MM.1S (cell line): ENCODE measurements at regions not wholly inside any gene's neighbourhood (a gene's known extent, or its start where the extent isn't known, plus 50 kb on each side); places are given as distances from the start of the nearest gene placed in this dataset.

Experiments
- DNase-seq: peaks from one replicate; pipeline ENCODE4 v3.0.0-alpha.2; 2015
- H2AFZ ChIP-seq: fragments of 300-600 bp; sonication (generic); 2 replicates; pipeline ENCODE4 v1.6.0; 2016; ENCODE audit warnings: antibody characterized with exemption, low read length
- H3F3A ChIP-seq: fragments of 300-600 bp; sonication (generic); 2 replicates; pipeline ENCODE4 v1.6.1; 2016; ENCODE audit warnings: mild to moderate bottlenecking, antibody characterized with exemption, low read length, moderate library complexity, mixed read lengths; ENCODE audit not compliant: insufficient read depth
- H3K27ac ChIP-seq: fragments of 300-600 bp; sonication (generic); 2 replicates; pipeline ENCODE4 v1.5.1; 2016; ENCODE audit warnings: mild to moderate bottlenecking, low read length
- H3K27me3 ChIP-seq: fragments of 300-600 bp; sonication (generic); replicated peaks from 2 replicates; pipeline ENCODE4 v1.6.0; 2016; ENCODE audit warnings: low read length; ENCODE audit not compliant: insufficient read depth
- H3K36me3 ChIP-seq: fragments of 300-600 bp; sonication (generic); replicated peaks from 2 replicates; pipeline ENCODE4 v1.6.1; 2016; ENCODE audit warnings: mild to moderate bottlenecking, low read length, mixed read lengths; ENCODE audit not compliant: insufficient read depth
- H3K4me1 ChIP-seq: fragments of 300-600 bp; sonication (generic); 2 replicates; pipeline ENCODE4 v1.6.1; 2016; ENCODE audit warnings: low read length, mixed read lengths
- H3K4me2 ChIP-seq: fragments of 300-600 bp; sonication (generic); 2 replicates; pipeline ENCODE4 v1.6.0; 2016; ENCODE audit warnings: low read depth, low read length
- H3K4me3 ChIP-seq: fragments of 300-600 bp; sonication (generic); 2 replicates; pipeline ENCODE4 v1.5.1; 2016; ENCODE audit warnings: low read length, mixed read lengths
- H3K79me2 ChIP-seq: fragments of 300-600 bp; sonication (generic); 2 replicates; pipeline ENCODE4 v1.6.1; 2016; ENCODE audit warnings: mixed run types, low read length, mixed read lengths
- H3K9ac ChIP-seq: fragments of 300-600 bp; sonication (generic); 2 replicates; pipeline ENCODE4 v1.6.1; 2016; ENCODE audit warnings: low read length, mixed read lengths
- H3K9me2 ChIP-seq: fragments of 300-600 bp; sonication (generic); replicated peaks from 2 replicates; pipeline ENCODE4 v1.6.1; 2016; ENCODE audit warnings: mild to moderate bottlenecking, low read length, mixed read lengths; ENCODE audit not compliant: insufficient read depth
- H3K9me3 ChIP-seq: fragments of 300-600 bp; sonication (generic); replicated peaks from 2 replicates; pipeline ENCODE4 v1.6.1; 2016; ENCODE audit warnings: mild to moderate bottlenecking, low read length, mixed read lengths; ENCODE audit not compliant: insufficient read depth
- H4K20me1 ChIP-seq: fragments of 300-600 bp; sonication (generic); 2 replicates; pipeline ENCODE4 v1.6.1; 2016; ENCODE audit warnings: mild to moderate bottlenecking, low read length, moderate library complexity, mixed read lengths; ENCODE audit not compliant: insufficient read depth
- EZH2 ChIP-seq: fragments of 300-600 bp; sonication (generic); optimal IDR thresholded peaks from 2 replicates; pipeline ENCODE3; 2017; ENCODE audit warnings: low read depth, mild to moderate bottlenecking, antibody characterized with exemption, low read length, mixed read lengths
- EZH2phosphoT487 ChIP-seq: fragments of 300-600 bp; sonication (generic); IDR thresholded peaks from 2 replicates; pipeline ENCODE4 v1.6.1; 2018; ENCODE audit warnings: antibody characterized with exemption, low read length
- TF ChIP-seq, protein P1 (sequence below): fragments of 300-600 bp; sonication (generic); IDR thresholded peaks from 2 replicates; pipeline ENCODE4 v1.5.1; 2016; ENCODE audit warnings: antibody characterized with exemption, low read length, mixed read lengths

- no peak for DNase-seq
- TF ChIP-seq, protein P1, sequence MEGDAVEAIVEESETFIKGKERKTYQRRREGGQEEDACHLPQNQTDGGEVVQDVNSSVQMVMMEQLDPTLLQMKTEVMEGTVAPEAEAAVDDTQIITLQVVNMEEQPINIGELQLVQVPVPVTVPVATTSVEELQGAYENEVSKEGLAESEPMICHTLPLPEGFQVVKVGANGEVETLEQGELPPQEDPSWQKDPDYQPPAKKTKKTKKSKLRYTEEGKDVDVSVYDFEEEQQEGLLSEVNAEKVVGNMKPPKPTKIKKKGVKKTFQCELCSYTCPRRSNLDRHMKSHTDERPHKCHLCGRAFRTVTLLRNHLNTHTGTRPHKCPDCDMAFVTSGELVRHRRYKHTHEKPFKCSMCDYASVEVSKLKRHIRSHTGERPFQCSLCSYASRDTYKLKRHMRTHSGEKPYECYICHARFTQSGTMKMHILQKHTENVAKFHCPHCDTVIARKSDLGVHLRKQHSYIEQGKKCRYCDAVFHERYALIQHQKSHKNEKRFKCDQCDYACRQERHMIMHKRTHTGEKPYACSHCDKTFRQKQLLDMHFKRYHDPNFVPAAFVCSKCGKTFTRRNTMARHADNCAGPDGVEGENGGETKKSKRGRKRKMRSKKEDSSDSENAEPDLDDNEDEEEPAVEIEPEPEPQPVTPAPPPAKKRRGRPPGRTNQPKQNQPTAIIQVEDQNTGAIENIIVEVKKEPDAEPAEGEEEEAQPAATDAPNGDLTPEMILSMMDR, result no peak
- H3K27me3 ChIP-seq, result peaks cover 97% of the 10 kb centered on the region
- no peaks in the 10 kb centered on the region for H3K79me2 ChIP-seq
- no peaks in the 10 kb centered on the region for H3F3A ChIP-seq
- H3K9me3 ChIP-seq, result no peaks in the 10 kb centered on the region
- H3K4me1 ChIP-seq, result no peaks in the 10 kb centered on the region
- no peak overlapping the region for H2AFZ ChIP-seq
- no peak overlapping the region for H3K27ac ChIP-seq
- H4K20me1 ChIP-seq, result no peaks in the 10 kb centered on the region
- H3K4me3 ChIP-seq, result no peak overlapping the region
- H3K4me2 ChIP-seq, result no peak overlapping the region
- H3K9ac ChIP-seq, result no peak overlapping the region
- no peaks in the 10 kb centered on the region for H3K9me2 ChIP-seq
- H3K36me3 ChIP-seq, result no peaks in the 10 kb centered on the region
Measured at GRCh38 chr22:44424867-44425693, 73.0 kb downstream of the RTL6 start.

- Histone ChIP-seq H3K9me2 (no peaks in the 10 kb centered on the region), H3K4me3 (no peak overlapping the region), H3F3A (no peaks in the 10 kb centered on the region), H3K9ac (no peak overlapping the region), H3K4me1 (no peaks in the 10 kb centered on the region), H3K4me2 (no peak overlapping the region), H3K27me3 (peaks cover 97% of the 10 kb centered on the region), H3K9me3 (no peaks in the 10 kb centered on the region), H4K20me1 (no peaks in the 10 kb centered on the region), H3K79me2 (no peaks in the 10 kb centered on the region), H3K36me3 (no peaks in the 10 kb centered on the region), H2AFZ (no peak overlapping the region), H3K27ac (no peak overlapping the region)
- no peak for DNase-seq
- TF ChIP-seq, protein P1, result no peak
- TF ChIP-seq EZH2 (no peak), EZH2phosphoT487 (no peak)
Measured at GRCh38 chr22:44424359-44424682, 73.7 kb downstream of the RTL6 start.

- TF ChIP-seq, protein P1, result no peak
- TF ChIP-seq EZH2 (no peak), EZH2phosphoT487 (no peak)
- Histone ChIP-seq H3K4me2 (no peak overlapping the region), H3K9me2 (no peaks in the 10 kb centered on the region), H3K36me3 (no peaks in the 10 kb centered on the region), H3F3A (no peaks in the 10 kb centered on the region), H3K27me3 (peaks cover 97% of the 10 kb centered on the region), H3K9ac (no peak overlapping the region), H3K4me3 (no peak overlapping the region), H3K27ac (no peak overlapping the region), H3K79me2 (no peaks in the 10 kb centered on the region), H4K20me1 (no peaks in the 10 kb centered on the region), H3K9me3 (no peaks in the 10 kb centered on the region), H3K4me1 (no peaks in the 10 kb centered on the region), H2AFZ (no peak overlapping the region)
- DNase-seq, result no peak
Measured at GRCh38 chr22:44423556-44424358, 74.3 kb downstream of the RTL6 start.
